NCI-H524 (cell line): ENCODE measurements at regions not wholly inside any gene's neighbourhood (a gene's known extent, or its start where the extent isn't known, plus 50 kb on each side); places are given as distances from the start of the nearest gene placed in this dataset.
A peak's percentile ranks its signal among the peaks of the same experiment; 100 is the strongest.
"Not testable (repeated sequence)": the region's sequence is repeated elsewhere in the genome, so short reads cannot be mapped to it uniquely, and the experiment has no call there.

Experiments
- DNase-seq, 2 experiments: peaks; one replicate each; lab custom pipeline; 2025; lab: John Stamatoyannopoulos, UW

DNA sequence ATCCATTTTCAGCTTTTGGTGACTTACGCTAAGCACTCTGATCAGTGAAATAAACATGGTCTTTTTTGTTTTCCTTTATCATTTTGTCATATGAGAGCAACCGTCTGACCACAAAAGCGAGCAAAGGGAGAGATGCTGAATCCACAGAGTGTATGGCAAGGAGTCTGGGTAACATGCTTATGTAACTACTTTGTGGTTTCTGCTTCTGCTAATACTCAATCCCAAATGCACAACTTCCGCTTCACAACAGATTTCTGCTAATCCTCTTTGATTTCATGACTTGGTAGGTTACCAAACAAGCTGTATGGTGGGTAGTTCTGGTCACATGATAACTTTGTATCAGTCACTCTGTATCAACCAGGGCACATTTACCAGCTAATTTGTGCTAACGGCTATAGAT, 908.4 kb upstream of the CRIM1 start:
- DNase-seq: no peak

DNA sequence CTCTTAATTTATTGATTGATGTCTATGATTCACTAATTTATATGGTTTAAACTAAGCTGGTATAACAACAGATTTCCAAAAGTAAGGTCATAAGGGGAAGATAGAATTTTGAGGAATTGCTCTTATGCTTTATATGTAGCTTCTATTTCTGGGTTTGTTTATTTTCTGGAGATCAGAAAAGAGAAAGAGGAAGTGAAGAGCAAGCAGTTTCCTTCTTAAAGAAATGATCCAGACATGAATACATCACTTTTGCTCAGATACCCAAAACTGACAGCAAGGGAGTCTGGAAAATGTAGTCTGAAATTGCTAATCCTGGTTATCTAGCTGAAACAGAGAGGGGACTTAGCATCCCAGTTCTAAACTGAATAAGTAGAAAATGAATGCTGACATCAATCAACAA, 912.5 kb upstream of the CRIM1 start:
- DNase-seq: no peak

DNA sequence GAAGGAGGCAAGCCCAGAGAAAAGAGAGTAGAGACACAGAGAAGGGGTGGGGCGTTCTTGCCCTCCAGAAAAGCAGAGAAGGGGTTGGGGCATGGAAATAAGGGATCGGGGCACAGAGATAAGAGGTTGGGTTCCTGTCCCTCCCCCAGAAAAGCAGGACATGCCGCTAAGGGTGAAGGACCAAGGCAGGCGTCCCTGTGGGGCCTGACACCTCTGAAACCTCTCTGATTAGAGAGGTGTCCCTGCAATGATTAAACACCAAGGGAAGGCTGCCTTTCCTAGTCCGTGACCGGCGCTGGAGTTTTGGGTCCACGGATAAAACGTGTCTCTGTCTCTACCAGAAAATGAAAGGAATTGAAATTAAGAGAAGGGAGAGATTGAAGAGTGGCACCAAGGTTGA, 914.0 kb upstream of the CRIM1 start:
- not testable (repeated sequence) for DNase-seq

DNA sequence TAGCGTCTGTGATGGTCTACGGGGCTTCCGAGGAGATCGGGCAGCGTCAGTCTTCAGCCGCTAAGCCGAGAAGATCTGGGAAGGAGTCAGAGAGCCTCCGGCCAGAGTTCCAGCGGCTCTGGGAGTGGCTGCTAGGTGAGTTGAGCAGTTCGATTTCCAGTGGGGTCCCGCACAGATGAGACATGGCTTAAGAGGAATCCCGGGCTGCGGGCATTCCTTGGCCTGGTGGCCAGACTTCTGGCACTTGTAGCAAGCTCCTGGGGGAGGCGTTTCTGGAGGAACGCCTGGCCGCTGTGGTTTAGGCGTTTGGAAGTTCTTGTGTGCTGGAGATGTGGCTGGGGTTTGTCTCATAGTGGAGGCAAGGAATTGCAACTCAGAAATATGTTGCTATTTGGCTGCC, 915.3 kb upstream of the CRIM1 start:
- not testable (repeated sequence) for DNase-seq

DNA sequence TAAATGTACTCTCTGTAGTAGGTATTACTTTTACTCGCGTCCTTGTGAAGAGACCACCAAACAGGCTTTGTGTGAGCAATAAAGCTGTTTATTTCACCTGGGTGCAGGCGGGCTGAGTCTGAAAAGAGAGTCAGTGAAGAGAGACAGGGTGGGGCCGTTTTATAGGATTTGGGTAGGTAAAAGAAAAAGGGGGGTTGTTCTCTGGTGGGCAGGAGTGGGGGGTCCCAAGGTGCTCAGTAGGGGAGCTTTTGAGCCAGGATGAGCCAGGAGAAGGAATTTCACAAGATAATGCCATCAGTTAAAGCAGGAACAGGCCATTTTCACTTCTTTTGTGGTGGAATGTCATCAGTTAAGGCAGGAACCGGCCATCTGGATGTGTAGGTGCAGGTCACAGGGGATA, 918.7 kb upstream of the CRIM1 start:
- not testable (repeated sequence) for DNase-seq

DNA sequence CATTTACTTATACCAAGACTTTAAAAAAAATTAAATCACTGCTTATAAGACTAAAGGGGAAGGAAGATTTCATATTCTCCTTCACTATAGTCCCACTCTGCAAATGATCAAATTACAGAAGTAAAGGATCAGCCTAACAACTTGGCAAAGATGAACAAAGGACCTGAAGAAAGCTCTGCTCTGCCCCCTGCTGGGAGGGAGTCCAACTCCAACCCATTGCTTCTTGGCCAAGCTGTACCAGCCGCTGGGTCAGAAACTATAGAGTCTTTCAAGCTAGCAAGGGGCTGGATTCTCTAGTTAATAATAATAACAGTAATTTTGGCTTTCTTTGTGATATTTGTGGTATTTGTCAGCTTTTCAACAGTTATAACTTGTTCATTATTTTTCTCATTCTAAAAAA, 927.0 kb upstream of the CRIM1 start:
- DNase-seq: peak in 1 of 2 experiments; percentile 39

DNA sequence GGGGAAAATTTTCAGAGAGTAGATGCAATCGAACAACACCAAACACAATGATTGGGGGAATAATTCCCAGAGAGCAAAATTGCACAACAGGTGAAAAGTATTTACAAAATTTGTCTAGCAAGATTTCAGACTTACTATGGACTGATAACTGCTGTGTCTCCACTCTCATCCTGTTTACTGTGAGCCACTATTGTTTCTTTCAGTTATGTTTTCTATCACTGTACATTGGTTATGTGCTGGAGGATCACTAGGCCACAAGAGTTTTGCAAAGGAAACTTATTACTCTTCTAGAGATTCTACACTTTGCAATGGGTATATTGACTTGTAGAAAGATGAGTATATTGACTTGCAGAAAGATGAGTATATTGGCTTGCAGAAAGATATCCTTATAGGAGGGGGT, 934.1 kb upstream of the CRIM1 start:
- DNase-seq: no peak

DNA sequence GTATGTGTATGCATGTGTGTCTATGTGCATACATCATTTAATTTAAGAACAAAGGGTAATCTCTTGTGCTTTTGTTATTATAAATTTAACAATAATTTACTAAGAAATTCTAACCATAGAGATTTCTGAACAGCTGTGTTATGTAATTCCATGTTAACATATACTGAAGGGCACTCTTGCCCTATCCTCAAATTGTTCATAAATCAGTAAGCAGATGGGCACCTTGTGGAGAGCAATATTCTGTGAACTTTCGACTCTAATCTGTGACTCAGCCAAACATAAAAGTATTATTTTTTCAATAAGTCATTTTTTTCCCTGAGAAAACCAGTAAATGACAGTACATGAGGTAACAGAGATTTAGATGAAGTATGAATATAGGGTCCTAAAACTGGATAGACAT, 938.3 kb upstream of the CRIM1 start:
- no peak for DNase-seq

DNA sequence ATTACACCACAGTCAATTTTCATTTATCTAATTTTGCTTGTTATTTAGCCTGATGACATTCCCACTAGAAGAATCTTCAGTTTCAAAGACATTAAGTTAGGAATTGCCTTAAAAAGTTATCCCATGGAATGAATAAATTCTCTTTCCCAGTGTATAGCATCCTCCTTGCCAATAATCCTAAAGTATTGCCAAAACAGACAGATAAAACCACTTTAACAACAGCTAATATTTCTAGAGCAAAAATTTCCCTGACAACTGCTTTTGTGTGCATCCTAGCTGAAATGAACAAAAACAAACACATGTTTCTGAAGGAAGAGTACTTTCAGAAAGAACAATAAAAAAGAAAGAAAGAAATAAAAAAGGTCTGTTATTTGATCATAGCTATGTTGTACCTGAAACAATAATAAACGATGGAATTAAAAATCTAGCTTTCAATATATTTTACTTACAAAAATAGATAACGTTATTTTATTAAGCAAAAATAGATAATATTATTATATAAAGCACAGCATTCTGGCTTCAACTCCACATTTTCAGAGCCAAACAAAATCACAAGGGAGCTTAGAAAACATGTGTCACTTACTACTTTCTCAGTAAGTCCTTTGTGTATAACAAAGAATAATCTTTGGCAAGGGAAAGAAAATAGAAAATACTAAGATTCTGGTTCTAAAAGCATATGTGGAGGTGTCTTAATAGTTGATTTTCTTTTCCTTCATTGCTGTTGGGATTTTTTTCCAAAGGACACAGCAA, 939.0 kb upstream of the CRIM1 start:
- no peak for DNase-seq

DNA sequence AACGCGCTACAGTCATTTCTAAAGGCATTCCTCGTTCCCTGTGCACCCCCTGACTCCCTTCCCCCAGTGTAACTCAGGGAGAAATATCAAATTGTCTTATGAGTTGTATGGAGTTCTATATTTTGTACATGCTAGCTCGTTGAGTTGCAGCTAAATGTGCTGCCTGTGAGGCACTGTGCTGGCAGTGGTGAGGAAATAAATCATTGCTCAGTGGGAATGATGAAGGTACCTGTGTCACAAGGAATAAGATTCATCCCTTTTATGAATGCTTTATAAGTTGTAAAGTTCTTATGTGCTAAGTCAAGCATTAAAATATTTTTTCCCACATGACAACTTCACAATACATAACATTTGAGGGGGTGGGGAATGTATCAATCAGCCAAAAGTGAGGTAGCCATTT, 939.6 kb upstream of the CRIM1 start:
- no peak for DNase-seq

DNA sequence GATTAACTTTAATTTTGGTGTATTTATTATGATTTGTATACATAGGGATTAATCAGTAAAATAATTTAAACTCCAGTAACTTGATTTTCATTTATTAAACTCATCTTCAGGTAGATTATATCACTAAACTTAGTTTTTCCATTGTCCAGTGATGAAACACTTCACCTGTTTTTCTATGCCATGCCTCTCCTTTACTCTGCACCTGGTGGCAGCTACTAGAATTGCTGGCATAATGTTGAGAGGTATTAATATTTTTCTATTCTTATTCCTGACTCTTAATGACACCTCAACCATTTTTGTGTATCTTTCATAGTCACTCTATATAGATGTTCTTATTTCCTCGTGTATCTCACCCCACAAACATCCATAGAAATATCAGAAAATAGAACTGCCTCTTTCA, 940.3 kb upstream of the CRIM1 start:
- DNase-seq: no peak

DNA sequence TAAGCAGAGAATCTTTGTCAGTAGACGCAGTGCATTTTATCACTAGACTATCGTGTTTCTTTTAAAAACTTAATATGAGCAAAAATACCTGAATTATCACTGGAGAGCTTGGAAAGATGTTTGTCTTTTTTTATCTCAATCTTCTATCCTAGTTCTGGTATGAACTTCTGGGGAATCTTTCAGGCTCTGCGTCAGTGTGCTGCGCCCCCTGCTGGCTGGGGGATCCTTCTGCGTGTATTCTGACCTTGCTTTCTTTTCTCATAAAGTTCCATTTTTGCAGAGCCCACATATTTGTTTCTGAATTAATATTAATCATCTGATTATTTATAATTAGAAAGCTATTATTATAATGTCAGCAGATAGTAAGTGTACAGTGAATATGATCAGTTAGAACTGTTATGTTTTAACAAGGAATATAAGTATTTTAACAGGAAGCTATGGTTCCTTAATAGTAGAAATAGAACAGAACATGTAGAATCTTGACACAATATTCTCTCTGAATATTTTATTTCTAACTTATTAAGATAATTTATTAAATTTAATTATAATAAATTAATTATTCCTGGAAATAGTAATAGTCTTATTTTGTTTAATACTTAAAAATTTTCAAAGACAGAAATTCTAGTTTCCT, 945.0 kb upstream of the CRIM1 start:
- peak in 1 of 2 experiments; percentile 35 for DNase-seq

DNA sequence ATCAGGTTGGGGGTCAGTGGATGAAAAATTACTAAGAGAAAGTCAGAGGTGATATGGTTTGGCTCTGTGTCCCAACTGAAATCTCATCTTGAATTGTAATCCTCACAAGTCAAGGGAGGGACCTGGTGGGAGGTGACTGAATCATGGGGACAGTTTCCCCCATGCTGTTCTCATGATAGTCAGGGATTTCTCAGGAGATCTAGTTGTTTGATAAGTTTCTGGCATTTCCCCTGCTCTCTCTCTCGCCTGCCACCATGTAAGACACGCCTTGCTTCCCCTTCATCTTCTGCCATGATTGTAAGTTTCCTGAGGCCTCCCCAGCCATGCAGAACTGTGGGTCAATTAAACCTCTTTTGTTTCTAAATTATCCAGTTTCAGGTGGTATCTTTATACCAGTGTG, 945.8 kb upstream of the CRIM1 start:
- no peak for DNase-seq

DNA sequence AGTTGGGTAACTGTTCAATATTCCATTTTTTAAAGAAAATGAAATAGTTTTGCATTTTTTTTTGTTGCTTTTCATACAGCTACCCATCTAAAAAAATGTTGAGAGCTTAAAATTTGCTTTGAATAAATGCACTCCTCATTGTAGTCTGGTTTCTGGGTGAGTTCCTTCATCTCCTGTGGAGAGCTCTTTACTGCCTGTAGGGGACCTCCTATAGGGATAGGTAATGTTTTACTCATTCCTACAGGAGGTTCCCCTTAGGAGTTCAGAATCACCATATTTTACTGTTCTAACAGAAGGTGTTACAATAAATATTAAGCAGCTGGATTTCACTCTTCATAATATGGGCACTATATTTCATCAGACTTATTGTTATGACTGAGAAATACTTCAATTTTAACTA, 947.3 kb upstream of the CRIM1 start:
- DNase-seq: no peak

DNA sequence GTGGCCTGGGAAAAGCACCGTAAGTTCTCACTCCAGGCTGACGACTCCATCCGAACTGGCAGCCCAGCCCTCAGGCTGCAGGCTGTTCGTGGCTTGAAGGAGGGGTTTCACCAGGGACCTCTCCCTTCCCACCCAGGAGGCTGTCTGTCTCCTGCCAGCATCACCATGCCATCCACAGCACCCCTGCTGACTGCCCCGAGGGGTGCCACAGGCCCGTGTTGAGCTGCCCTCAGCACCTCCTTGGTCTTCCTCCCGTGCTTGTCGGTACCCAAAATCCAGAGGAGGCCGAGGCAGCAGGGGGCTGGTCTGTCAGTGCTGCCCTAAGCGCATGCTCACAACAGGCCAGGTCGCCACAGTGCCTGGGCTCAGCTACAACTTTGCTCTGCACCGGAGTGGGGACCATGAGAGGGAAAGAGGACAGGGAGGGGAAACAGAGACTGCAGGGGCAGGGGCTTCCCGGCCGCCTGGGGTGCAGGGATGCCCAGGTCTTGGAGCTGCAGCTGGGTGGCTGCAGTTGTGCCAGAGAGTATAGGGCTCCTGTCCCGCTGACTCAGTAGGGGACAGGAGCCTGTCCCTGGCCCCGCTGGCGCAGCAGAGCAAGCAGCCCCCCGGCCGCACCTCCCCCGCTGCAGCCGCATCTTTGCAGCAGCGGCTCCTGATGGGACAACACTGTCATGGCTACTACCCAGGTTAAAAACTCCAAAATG, 963.7 kb upstream of the CRIM1 start:
- DNase-seq: no peak

DNA sequence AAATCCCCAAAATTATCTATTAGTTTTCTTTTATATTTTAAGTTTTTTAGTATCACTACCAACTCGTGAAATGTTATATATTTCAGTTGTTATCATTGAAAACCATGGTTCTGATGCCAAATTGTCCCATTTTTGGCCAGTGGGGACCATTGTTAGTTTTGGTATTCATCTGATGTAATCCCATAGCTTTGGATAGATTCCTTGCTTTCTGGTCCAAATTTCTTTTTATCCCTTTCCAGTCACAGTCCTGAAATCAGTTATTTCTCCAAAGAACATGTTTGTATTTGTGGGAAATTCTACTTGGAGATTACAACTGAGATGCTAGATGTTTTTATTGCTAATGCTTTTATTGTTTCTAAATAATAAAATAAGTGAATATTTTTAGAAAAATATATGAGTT, 976.8 kb upstream of the CRIM1 start:
- no peak for DNase-seq

DNA sequence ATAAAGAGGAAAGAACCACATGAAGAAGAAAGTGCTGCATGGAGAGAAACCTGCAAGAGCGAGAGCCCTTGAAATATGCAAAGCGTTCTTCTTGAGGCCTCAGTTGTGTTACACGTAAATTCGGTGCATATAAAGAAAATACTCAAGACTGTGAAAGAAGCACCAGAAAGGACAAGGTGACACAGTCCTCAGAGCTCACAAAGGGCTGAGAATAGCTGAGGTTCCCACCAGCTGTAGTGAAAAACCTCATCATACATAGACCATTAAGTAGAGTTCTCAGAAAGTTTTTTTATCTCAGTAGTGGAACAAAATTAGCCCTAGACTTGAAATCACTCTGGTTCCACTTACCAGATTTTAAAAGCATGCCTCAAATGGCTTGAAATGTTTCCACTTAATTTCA, 980.7 kb upstream of the CRIM1 start:
- no peak for DNase-seq

DNA sequence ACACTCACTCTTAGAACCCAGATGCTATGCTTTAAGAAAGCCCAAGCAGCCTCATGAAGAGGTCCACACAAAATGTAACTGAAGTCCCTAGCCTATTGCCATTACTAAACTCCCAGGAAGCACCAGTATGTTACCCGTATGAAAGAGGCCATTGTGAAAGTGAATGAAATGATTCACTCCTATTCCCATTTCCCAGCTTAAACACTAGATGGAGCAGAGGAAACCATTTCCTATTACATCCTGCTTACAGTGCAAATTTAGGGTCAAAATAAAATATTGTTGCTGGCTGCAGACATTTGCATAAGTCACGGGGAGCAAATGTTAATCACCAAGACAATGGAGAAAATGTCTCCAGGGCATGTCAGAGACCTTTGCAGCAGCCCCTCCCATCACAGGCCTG, 989.7 kb upstream of the CRIM1 start:
- DNase-seq: no peak

DNA sequence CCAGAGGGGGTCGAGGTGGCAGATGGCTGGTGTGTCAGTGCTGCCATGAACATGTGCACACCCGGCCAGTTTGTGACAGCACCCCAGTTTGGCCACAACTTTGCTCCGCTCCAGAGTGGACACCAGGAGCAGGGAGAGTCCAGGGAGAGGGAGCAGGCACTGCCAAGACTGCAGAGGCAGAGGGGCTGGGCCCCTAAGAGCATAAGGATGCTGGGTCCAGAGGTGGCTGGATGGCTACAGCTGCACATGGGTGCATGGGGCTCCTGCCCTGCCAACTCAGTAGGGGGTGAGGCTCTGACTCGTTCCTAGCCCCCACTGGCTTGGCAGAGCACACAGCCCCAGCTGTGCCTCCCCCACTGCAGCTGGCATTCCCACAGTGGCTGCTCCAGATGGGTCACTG, 999.2 kb upstream of the CRIM1 start:
- no peak for DNase-seq

DNA sequence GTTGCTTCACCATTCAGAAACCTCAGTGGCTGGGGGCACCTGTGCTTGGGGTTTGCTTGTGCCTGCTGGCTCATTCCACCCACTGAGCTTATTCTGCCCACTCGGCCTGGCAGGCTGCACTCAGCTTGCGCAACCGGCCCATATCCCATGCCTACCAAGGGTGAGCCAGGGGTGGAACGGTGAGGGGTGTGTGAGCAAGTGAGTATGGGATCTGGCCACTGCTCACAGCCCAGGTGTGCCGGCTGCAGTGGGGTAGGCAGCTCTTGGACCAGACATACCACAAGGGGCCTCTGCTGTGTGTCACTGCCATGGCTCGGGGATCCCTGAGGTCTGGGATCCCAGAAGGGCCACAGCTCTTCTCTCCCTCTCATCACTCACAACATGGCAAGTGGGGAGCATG, 1000.5 kb upstream of the CRIM1 start:
- DNase-seq: no peak

DNA sequence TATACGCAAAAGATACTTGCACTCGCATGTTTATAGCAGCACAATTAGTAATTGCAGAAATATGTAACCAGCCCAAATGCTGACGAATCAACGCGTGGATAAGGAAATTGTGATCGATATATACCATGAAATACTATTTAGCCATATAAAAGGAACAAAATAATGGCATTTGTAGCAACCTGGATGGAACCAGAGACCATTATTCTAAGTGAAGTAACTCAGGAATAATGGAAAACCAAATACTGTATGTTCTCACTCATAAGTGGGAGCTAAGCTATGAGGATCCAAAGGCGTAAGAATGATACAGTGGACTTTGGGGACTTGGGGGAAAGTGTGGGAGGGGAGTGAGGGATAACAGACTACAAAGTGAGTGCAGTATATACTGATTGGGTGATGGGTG, 1008.0 kb upstream of the CRIM1 start:
- no peak for DNase-seq

DNA sequence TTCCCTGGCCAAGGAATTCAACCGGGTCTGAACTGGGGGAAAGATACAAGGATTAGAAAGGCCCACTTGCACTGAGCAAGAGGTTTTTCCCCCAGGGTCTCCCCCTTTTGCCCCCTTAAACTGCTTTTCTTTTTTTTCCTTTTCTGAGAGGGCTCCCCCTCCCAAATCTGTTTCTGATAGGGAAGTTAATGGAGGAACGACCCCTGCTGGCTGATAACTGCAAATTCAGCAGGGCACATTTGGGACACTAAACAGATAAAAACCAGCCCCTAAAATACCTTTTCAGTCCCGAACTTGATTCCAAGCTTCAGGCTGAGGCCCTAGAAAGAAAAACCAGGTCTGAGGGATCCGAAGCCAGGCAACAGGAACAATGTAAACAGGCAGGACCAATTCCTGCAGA, 1012.4 kb upstream of the CRIM1 start:
- DNase-seq: no peak

DNA sequence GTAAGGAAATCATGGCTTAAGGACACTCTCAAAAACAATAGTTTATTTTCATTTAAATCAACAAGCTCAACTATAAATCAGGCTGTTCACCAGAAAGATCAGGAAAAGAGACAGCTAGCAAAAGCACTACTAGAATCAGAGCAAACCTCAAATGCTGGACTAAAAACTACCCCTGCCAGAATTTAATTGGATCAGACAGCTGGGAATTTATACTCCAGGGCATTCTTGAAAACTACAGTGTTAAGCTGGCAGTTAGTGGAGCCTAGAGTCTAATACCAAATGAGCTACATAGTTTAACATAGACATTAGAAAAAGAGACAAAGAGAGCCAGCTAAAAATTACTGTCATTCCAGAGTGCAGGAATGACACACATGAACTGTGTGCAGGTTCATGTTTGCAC, 1016.4 kb upstream of the CRIM1 start:
- DNase-seq: no peak
